Tibial nerve (tissue), 4 donors: ENCODE measurements at regions not wholly inside any gene's neighbourhood (a gene's known extent, or its start where the extent isn't known, plus 50 kb on each side); places are given as distances from the start of the nearest gene placed in this dataset.

Experiments used
- DNase-seq, 2 donors: peaks; one replicate each; pipeline ENCODE4 v3.0.0-alpha.2; 2019; ENCODE audit warnings: low spot score in 2 of 2
- H3K27ac ChIP-seq, 4 donors: fragments of 200-600 bp; sonication (generic) in 3 of 4; one replicate each; pipeline ENCODE4 v1.5.1; 2017 to 2019; ENCODE audit warnings: mild to moderate bottlenecking in 1 of 4
- H3K27me3 ChIP-seq, 2 donors: fragments of 200-600 bp; sonication (generic) in 1 of 2; one replicate each; pipeline versions ENCODE4 v1.5.1 to v1.6.0; 2017 to 2019
- H3K36me3 ChIP-seq, 3 donors: fragments of 200-600 bp; sonication (generic); one replicate each; pipeline ENCODE4 v1.5.1; 2018 to 2019
- H3K4me1 ChIP-seq, 4 donors: fragments of 200-600 bp; sonication (generic) in 3 of 4; one replicate each; pipeline ENCODE4 v1.5.1; 2017 to 2019
- H3K4me3 ChIP-seq, 4 donors: fragments of 200-600 bp; sonication (generic) in 3 of 4; one replicate each; pipeline ENCODE4 v1.5.1; 2017 to 2019; ENCODE audit warnings: mild to moderate bottlenecking in 1 of 4, moderate library complexity in 1 of 4
- H3K9me3 ChIP-seq, 4 donors: fragments of 200-600 bp; sonication (generic) in 3 of 4; one replicate each; pipeline ENCODE4 v1.5.1; 2017 to 2019
- EP300 ChIP-seq, 2 donors: sonication (generic); formaldehyde crosslinking; IDR thresholded peaks; one replicate each; pipeline ENCODE4 v1.6.1; 2017; ENCODE audit warnings: antibody characterized with exemption in 2 of 2, mild to moderate bottlenecking in 1 of 2
- POLR2A ChIP-seq, 2 donors: fragments of 450-650 bp; IDR thresholded peaks; one replicate each; pipeline ENCODE4 v1.6.1; 2017; ENCODE audit warnings: antibody characterized with exemption in 2 of 2, mild to moderate bottlenecking in 2 of 2, moderate library complexity in 2 of 2
- WGBS, 2 donors: methylation state at CpG; one replicate each; pipeline ENCODE4 v1.1.5; 2018; 5-methylcytosine and 5-hydroxymethylcytosine counted together
- TF ChIP-seq, protein P1 (sequence below), 5 experiments: fragments of 200-600 bp in 3 of 5; fragments of 450-650 bp in 2 of 5; sonication (generic) in 3 of 5; IDR thresholded peaks; one replicate each; pipeline ENCODE4 v1.5.1; 2016 to 2019; ENCODE audit warnings: antibody characterized with exemption in 5 of 5, mild to moderate bottlenecking in 3 of 5, moderate library complexity in 2 of 5

GRCh38 chr13:79692846-79693245 lies 211.9 kb downstream of the NDFIP2 start:
- DNase-seq: no peak
- Histone ChIP-seq H3K9me3 (no peaks in the 10 kb centered on the region), H3K4me3 (no peak overlapping the region), H3K36me3 (no peaks in the 10 kb centered on the region), H3K4me1 (no peaks in the 10 kb centered on the region), H3K27me3 (no peaks in the 10 kb centered on the region), H3K27ac (no peak overlapping the region)
- 55 to 56% methylated on average over 1 of the region's 1 CpG for WGBS, 2 donors
- TF ChIP-seq POLR2A (IDR thresholded peaks at IDR 0.05): no peak
- TF ChIP-seq, protein P1, sequence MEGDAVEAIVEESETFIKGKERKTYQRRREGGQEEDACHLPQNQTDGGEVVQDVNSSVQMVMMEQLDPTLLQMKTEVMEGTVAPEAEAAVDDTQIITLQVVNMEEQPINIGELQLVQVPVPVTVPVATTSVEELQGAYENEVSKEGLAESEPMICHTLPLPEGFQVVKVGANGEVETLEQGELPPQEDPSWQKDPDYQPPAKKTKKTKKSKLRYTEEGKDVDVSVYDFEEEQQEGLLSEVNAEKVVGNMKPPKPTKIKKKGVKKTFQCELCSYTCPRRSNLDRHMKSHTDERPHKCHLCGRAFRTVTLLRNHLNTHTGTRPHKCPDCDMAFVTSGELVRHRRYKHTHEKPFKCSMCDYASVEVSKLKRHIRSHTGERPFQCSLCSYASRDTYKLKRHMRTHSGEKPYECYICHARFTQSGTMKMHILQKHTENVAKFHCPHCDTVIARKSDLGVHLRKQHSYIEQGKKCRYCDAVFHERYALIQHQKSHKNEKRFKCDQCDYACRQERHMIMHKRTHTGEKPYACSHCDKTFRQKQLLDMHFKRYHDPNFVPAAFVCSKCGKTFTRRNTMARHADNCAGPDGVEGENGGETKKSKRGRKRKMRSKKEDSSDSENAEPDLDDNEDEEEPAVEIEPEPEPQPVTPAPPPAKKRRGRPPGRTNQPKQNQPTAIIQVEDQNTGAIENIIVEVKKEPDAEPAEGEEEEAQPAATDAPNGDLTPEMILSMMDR (IDR thresholded peaks at IDR 0.05): no peak
- no peak for TF ChIP-seq EP300 (IDR thresholded peaks at IDR 0.05)

DNA sequence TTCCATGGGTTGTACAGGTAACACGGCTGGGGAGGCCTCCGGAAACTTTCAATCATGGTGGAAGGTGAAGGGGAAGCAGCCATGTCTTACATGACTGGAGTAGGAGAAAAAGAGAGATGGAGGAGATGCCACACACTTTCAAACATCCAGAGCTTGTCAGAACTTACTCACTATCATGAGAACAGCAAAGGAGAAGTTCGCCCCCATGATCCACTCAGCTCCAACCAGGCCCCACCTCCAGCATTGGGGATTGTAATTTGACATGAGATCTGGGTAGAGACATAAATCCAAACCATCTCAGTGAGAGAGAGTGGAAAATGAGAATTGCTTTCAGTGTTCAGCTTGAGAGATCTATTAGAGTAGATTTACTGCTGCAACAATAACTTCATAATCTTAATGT lies 210.9 kb downstream of the NDFIP2 start:
- Histone ChIP-seq H3K27me3 (no peaks in the 10 kb centered on the region), H3K4me1 (no peaks in the 10 kb centered on the region), H3K4me3 (no peak overlapping the region), H3K9me3 (no peaks in the 10 kb centered on the region), H3K36me3 (no peaks in the 10 kb centered on the region), H3K27ac (no peak overlapping the region)
- DNase-seq: no peak
- 91 to 98% methylated on average over 3 of the region's 3 CpGs for WGBS, 2 donors
- TF ChIP-seq, protein P1 (IDR thresholded peaks at IDR 0.05): no peak
- TF ChIP-seq POLR2A (IDR thresholded peaks at IDR 0.05): no peak
- no peak for TF ChIP-seq EP300 (IDR thresholded peaks at IDR 0.05)

DNA sequence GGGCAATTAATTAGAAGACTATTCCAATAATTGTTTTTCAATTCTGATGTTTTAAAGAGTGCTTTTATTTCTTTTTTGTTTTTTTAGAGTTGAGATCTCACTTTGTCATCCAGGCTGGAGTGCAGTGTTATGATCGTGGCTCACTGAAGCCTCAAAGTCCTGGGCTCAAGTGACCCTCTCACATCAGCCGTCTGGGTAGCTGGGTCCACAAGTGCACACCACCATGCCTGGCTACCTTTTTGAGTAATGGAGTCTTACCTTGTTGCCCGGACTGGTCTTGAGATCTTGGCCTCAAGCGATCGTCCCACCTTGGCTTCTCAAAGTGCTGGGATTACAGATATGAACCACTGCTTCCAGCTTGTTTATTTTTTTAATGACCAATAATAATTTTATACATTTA lies 207.8 kb downstream of the NDFIP2 start:
- H3K4me3 ChIP-seq: no peak overlapping the region
- H3K27me3 ChIP-seq: no peaks in the 10 kb centered on the region
- DNase-seq: no peak
- H3K4me1 ChIP-seq: no peaks in the 10 kb centered on the region
- no peak overlapping the region for H3K27ac ChIP-seq
- TF ChIP-seq, protein P1 (IDR thresholded peaks at IDR 0.05): no peak
- TF ChIP-seq POLR2A (IDR thresholded peaks at IDR 0.05): no peak
- TF ChIP-seq EP300 (IDR thresholded peaks at IDR 0.05): no peak
- no peaks in the 10 kb centered on the region for H3K9me3 ChIP-seq
- no peaks in the 10 kb centered on the region for H3K36me3 ChIP-seq
- 96% methylated on average over 5 of the region's 5 CpGs for WGBS, 2 donors

DNA sequence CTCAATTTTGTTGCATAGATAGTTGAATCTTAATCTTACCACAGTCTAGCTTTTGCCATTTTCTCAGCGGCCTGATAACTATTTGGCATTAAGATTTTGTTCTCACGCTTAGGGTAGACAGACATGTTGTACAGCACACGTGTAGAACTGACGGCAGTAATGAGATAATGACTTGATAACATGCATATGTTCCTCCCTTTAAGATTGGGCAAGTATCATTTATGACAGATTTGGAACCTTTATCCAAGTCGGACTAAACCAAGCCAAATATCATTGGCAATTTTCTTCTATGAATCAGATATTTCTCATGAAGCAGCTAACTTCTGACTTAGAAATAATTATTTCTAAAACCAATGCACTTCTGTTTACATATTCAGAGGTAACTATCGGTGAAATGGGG lies 205.5 kb downstream of the NDFIP2 start:
- Histone ChIP-seq H3K4me3 (no peak overlapping the region), H3K4me1 (no peaks in the 10 kb centered on the region), H3K27ac (no peak overlapping the region), H3K27me3 (no peaks in the 10 kb centered on the region), H3K9me3 (peaks cover 0 to 7% (median 0%) of the 10 kb centered on the region in 4 donors), H3K36me3 (peaks cover 0 to 3% (median 0%) of the 10 kb centered on the region in 3 donors)
- WGBS, 2 donors: 89% methylated on average over 6 of the region's 6 CpGs
- DNase-seq: no peak
- no peak for TF ChIP-seq EP300 (IDR thresholded peaks at IDR 0.05)
- TF ChIP-seq POLR2A (IDR thresholded peaks at IDR 0.05): no peak
- TF ChIP-seq, protein P1 (IDR thresholded peaks at IDR 0.05): no peak

GRCh38 chr13:79684371-79684770 lies 203.4 kb downstream of the NDFIP2 start:
- Histone ChIP-seq H3K4me3 (no peak overlapping the region), H3K4me1 (no peaks in the 10 kb centered on the region), H3K9me3 (peaks cover 0 to 7% (median 0%) of the 10 kb centered on the region in 4 donors), H3K36me3 (peaks cover 0 to 3% (median 0%) of the 10 kb centered on the region in 3 donors), H3K27me3 (no peaks in the 10 kb centered on the region), H3K27ac (no peak overlapping the region)
- TF ChIP-seq, protein P1 (IDR thresholded peaks at IDR 0.05): no peak
- TF ChIP-seq POLR2A (IDR thresholded peaks at IDR 0.05) (no peak), EP300 (IDR thresholded peaks at IDR 0.05) (no peak)
- 87 to 94% methylated on average over 3 of the region's 3 CpGs for WGBS, 2 donors
- no peak for DNase-seq
